SK-N-SH treated with all-trans-retinoic acid at 6 μM for 48 hours (cell line): ENCODE measurements at regions not wholly inside any gene's neighbourhood (a gene's known extent, or its start where the extent isn't known, plus 50 kb on each side); places are given as distances from the start of the nearest gene placed in this dataset.

Source experiments
- ATAC-seq: fragments of 200-7000 bp; cut with Tn5 transposase; 3 replicates; pipeline ENCODE4 v1.9.1; 2020; ENCODE audit warnings: mild to moderate bottlenecking, moderate library complexity
- ARNTL ChIP-seq: fragments of 450-650 bp; formaldehyde crosslinking; IDR thresholded peaks from 2 replicates; pipeline ENCODE4 v1.5.0; 2020; ENCODE audit warnings: low read depth, mild to moderate bottlenecking, moderate library complexity, borderline replicate concordance
- BACH2 ChIP-seq: fragments of 250-450 bp; sonication (Bioruptor Pico); IDR thresholded peaks from 2 replicates; pipeline ENCODE4 v1.9.0; 2021; ENCODE audit warnings: mild to moderate bottlenecking, borderline replicate concordance
- GLIS3 ChIP-seq: fragments of 250-450 bp; sonication (Bioruptor Pico); IDR thresholded peaks from 2 replicates; pipeline ENCODE4 v1.5.0; 2020; ENCODE audit warnings: mild to moderate bottlenecking, moderate library complexity
- ISL1 ChIP-seq: fragments of 250-450 bp; sonication (Bioruptor Pico); IDR thresholded peaks from 2 replicates; pipeline ENCODE4 v2.1.2; 2022; ENCODE audit warnings: mild to moderate bottlenecking, moderate library complexity
- OSR1 ChIP-seq: fragments of 250-450 bp; sonication (Bioruptor Pico); IDR thresholded peaks from 2 replicates; pipeline ENCODE4 v1.8.0; 2022; ENCODE audit warnings: moderate library complexity, mild to moderate bottlenecking, inconsistent platforms
- PPARA ChIP-seq: fragments of 250-450 bp; sonication (Bioruptor Pico); IDR thresholded peaks from 2 replicates; pipeline ENCODE4 v1.5.0; 2020; ENCODE audit warnings: mild to moderate bottlenecking, borderline replicate concordance
- RARB ChIP-seq: fragments of 250-450 bp; sonication (Bioruptor Pico); IDR thresholded peaks from 2 replicates; pipeline ENCODE4 v1.8.0; 2021; ENCODE audit warnings: mild to moderate bottlenecking, moderate library complexity
- SNAI2 ChIP-seq: fragments of 250-450 bp; sonication (Bioruptor Pico); IDR thresholded peaks from 2 replicates; pipeline ENCODE4 v1.5.0; 2020; ENCODE audit warnings: mild to moderate bottlenecking, moderate library complexity
- ZC3H10 ChIP-seq: fragments of 250-450 bp; sonication (Bioruptor Pico); IDR thresholded peaks from 2 replicates; pipeline ENCODE4 v1.5.1; 2021; ENCODE audit warnings: mild to moderate bottlenecking, moderate library complexity
- ZFP3 ChIP-seq: fragments of 250-450 bp; sonication (Bioruptor Pico); IDR thresholded peaks from 2 replicates; pipeline ENCODE4 v1.5.0; 2020; ENCODE audit warnings: mild to moderate bottlenecking, moderate library complexity
- ZNF565 ChIP-seq: fragments of 450-650 bp; formaldehyde crosslinking; conservative IDR thresholded peaks from 2 replicates; pipeline ENCODE4 v1.5.0; 2020; ENCODE audit warnings: low read depth, mild to moderate bottlenecking, moderate library complexity
- ZNF70 ChIP-seq: fragments of 450-650 bp; formaldehyde crosslinking; IDR thresholded peaks from 2 replicates; pipeline ENCODE4 v1.5.0; 2020; ENCODE audit warnings: mild to moderate bottlenecking, moderate library complexity
- ZNF8 ChIP-seq: fragments of 450-650 bp; formaldehyde crosslinking; IDR thresholded peaks from 2 replicates; pipeline ENCODE4 v1.5.0; 2020; ENCODE audit warnings: mild to moderate bottlenecking, moderate library complexity
- TF ChIP-seq, protein P1 (sequence below): fragments of 250-450 bp; sonication (Bioruptor Pico); IDR thresholded peaks from 2 replicates; pipeline ENCODE4 v1.8.0; 2020; ENCODE audit warnings: mild to moderate bottlenecking, moderate library complexity, borderline replicate concordance
- TF ChIP-seq, protein P2 (sequence below): fragments of 250-450 bp; sonication (Bioruptor Pico); IDR thresholded peaks from 2 replicates; pipeline ENCODE4 v1.5.0; 2020; ENCODE audit warnings: mild to moderate bottlenecking, moderate library complexity
- TF ChIP-seq, protein P3 (sequence below): fragments of 250-450 bp; sonication (Bioruptor Pico); IDR thresholded peaks from 2 replicates; pipeline ENCODE4 v1.8.0; 2021; ENCODE audit warnings: low read depth, mild to moderate bottlenecking, moderate library complexity, borderline replicate concordance
- TF ChIP-seq, protein P4 (sequence below): fragments of 250-450 bp; sonication (Bioruptor Pico); IDR thresholded peaks from 2 replicates; pipeline ENCODE4 v1.5.1; 2020; ENCODE audit warnings: low read depth, mild to moderate bottlenecking, moderate library complexity
- TF ChIP-seq, protein P5 (sequence below): fragments of 250-450 bp; sonication (Bioruptor Pico); IDR thresholded peaks from 2 replicates; pipeline ENCODE4 v1.5.1; 2021; ENCODE audit warnings: mild to moderate bottlenecking, moderate library complexity

DNA sequence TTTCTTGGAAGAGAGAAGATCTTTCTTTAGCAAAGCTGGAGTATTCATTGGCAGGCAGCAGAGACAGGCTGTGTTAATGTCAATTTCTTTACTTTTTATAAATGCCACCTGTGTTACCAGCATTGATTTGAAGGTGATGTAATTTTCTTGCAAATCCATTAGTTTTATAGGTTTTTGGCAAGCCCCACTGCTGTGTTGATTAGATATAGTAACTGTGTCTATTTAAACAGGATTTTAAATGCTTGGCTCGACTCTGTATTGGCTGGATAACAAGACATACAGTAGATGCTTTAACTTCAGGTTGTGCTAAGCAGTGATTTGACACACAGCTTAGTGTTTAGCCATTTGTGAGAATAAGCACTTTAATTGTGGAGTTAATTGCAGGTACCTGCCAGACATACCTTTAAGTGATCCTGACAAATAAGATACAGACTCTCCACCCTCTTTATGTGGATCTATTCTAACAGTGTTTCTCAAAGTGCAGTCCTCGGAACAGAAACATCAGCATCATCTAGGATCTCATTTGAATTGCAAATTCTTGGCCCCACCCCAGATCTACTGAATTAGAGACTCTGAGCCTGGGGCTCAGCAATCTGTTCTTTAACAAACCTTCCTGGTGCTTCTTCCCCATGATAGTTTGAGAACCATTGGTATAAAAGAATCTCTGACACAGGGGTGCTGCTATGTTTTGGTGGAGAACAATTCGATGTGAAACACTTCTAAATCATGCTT, 397.5 kb downstream of the HDGFL1 start:
- TF ChIP-seq GLIS3 (CRISPR knock-in tag) (no peak), RARB (CRISPR knock-in tag) (no peak), ISL1 (CRISPR knock-in tag) (no peak), ZFP3 (no peak), SNAI2 (CRISPR knock-in tag) (no peak), OSR1 (CRISPR knock-in tag) (no peak), PPARA (CRISPR knock-in tag) (no peak), ZNF8 (CRISPR knock-in tag) (no peak)
- TF ChIP-seq, protein P1, sequence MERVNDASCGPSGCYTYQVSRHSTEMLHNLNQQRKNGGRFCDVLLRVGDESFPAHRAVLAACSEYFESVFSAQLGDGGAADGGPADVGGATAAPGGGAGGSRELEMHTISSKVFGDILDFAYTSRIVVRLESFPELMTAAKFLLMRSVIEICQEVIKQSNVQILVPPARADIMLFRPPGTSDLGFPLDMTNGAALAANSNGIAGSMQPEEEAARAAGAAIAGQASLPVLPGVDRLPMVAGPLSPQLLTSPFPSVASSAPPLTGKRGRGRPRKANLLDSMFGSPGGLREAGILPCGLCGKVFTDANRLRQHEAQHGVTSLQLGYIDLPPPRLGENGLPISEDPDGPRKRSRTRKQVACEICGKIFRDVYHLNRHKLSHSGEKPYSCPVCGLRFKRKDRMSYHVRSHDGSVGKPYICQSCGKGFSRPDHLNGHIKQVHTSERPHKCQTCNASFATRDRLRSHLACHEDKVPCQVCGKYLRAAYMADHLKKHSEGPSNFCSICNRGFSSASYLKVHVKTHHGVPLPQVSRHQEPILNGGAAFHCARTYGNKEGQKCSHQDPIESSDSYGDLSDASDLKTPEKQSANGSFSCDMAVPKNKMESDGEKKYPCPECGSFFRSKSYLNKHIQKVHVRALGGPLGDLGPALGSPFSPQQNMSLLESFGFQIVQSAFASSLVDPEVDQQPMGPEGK (CRISPR knock-in tag) = no peak
- TF ChIP-seq, protein P2, sequence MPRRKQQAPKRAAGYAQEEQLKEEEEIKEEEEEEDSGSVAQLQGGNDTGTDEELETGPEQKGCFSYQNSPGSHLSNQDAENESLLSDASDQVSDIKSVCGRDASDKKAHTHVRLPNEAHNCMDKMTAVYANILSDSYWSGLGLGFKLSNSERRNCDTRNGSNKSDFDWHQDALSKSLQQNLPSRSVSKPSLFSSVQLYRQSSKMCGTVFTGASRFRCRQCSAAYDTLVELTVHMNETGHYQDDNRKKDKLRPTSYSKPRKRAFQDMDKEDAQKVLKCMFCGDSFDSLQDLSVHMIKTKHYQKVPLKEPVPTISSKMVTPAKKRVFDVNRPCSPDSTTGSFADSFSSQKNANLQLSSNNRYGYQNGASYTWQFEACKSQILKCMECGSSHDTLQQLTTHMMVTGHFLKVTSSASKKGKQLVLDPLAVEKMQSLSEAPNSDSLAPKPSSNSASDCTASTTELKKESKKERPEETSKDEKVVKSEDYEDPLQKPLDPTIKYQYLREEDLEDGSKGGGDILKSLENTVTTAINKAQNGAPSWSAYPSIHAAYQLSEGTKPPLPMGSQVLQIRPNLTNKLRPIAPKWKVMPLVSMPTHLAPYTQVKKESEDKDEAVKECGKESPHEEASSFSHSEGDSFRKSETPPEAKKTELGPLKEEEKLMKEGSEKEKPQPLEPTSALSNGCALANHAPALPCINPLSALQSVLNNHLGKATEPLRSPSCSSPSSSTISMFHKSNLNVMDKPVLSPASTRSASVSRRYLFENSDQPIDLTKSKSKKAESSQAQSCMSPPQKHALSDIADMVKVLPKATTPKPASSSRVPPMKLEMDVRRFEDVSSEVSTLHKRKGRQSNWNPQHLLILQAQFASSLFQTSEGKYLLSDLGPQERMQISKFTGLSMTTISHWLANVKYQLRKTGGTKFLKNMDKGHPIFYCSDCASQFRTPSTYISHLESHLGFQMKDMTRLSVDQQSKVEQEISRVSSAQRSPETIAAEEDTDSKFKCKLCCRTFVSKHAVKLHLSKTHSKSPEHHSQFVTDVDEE (CRISPR knock-in tag) = no peak
- TF ChIP-seq, protein P3, sequence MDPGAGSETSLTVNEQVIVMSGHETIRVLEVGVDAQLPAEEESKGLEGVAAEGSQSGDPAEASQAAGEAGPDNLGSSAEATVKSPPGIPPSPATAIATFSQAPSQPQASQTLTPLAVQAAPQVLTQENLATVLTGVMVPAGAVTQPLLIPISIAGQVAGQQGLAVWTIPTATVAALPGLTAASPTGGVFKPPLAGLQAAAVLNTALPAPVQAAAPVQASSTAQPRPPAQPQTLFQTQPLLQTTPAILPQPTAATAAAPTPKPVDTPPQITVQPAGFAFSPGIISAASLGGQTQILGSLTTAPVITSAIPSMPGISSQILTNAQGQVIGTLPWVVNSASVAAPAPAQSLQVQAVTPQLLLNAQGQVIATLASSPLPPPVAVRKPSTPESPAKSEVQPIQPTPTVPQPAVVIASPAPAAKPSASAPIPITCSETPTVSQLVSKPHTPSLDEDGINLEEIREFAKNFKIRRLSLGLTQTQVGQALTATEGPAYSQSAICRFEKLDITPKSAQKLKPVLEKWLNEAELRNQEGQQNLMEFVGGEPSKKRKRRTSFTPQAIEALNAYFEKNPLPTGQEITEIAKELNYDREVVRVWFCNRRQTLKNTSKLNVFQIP (CRISPR knock-in tag) = no peak
- no peak for ATAC-seq

DNA sequence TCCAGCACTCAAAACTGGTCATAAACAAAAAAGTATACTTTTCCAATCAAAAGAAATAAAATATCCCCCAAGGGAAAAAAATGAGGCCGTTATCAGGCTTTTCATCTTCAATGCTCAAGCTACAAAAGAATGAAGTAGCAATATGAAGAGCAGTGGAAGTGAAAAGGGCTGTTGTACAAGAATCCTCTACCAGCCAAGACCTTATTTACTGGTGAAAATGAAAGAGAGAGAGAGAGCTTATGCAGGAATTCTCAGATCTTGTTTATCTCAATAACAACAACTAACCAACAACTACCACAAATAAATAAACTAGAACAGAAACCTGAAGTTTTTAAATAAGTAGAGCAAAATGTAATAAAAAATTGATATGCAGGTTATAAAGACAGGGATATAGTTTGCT, 400.6 kb downstream of the HDGFL1 start:
- ATAC-seq = no peak
- TF ChIP-seq ZC3H10 (CRISPR knock-in tag) (no peak), ARNTL (CRISPR knock-in tag) (no peak), BACH2 (CRISPR knock-in tag) (no peak), ZFP3 (no peak), OSR1 (CRISPR knock-in tag) (no peak), RARB (CRISPR knock-in tag) (no peak), ISL1 (CRISPR knock-in tag) (no peak), ZNF565 (no peak), ZNF70 (CRISPR knock-in tag) (no peak)
- TF ChIP-seq, protein P2 (CRISPR knock-in tag) = no peak
- TF ChIP-seq, protein P1 (CRISPR knock-in tag) = no peak
- TF ChIP-seq, protein P4, sequence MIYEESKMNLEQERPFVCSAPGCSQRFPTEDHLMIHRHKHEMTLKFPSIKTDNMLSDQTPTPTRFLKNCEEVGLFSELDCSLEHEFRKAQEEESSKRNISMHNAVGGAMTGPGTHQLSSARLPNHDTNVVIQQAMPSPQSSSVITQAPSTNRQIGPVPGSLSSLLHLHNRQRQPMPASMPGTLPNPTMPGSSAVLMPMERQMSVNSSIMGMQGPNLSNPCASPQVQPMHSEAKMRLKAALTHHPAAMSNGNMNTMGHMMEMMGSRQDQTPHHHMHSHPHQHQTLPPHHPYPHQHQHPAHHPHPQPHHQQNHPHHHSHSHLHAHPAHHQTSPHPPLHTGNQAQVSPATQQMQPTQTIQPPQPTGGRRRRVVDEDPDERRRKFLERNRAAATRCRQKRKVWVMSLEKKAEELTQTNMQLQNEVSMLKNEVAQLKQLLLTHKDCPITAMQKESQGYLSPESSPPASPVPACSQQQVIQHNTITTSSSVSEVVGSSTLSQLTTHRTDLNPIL = no peak
- TF ChIP-seq, protein P5, sequence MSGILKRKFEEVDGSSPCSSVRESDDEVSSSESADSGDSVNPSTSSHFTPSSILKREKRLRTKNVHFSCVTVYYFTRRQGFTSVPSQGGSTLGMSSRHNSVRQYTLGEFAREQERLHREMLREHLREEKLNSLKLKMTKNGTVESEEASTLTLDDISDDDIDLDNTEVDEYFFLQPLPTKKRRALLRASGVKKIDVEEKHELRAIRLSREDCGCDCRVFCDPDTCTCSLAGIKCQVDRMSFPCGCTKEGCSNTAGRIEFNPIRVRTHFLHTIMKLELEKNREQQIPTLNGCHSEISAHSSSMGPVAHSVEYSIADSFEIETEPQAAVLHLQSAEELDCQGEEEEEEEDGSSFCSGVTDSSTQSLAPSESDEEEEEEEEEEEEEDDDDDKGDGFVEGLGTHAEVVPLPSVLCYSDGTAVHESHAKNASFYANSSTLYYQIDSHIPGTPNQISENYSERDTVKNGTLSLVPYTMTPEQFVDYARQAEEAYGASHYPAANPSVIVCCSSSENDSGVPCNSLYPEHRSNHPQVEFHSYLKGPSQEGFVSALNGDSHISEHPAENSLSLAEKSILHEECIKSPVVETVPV (CRISPR knock-in tag) = no peak
